ENCODE measurements at regions not wholly inside any gene's neighbourhood (a gene's known extent, or its start where the extent isn't known, plus 50 kb on each side); places are given as distances from the start of the nearest gene placed in this dataset.
"Not testable (repeated sequence)": the region's sequence is repeated elsewhere in the genome, so short reads cannot be mapped to it uniquely, and the experiment has no call there.

GRCh38 chr17:70286391-70286790, 117.1 kb downstream of the KCNJ2 start:
- no peak for DNase-seq (ENCODE audit: low spot score)

GRCh38 chr17:70288540-70289290, 119.4 kb downstream of the KCNJ2 start:
- no peak for DNase-seq (ENCODE audit: low spot score)

GRCh38 chr17:70290770-70291169, 121.4 kb downstream of the KCNJ2 start:
- DNase-seq (ENCODE audit: low spot score), result no peak

- no peak for DNase-seq (ENCODE audit: low spot score)
These were observed 123.0 kb downstream of the KCNJ2 start for GRCh38 chr17:70292366-70292765.

GRCh38 chr17:70293564-70294310, 124.4 kb downstream of the KCNJ2 start:
- not testable (repeated sequence) for DNase-seq (ENCODE audit: low spot score)

GRCh38 chr17:70295329-70295728, 126.0 kb downstream of the KCNJ2 start:
- no peak for DNase-seq (ENCODE audit: low spot score)

GRCh38 chr17:70295731-70296130, 126.4 kb downstream of the KCNJ2 start:
- DNase-seq (ENCODE audit: low spot score), result no peak

- DNase-seq (ENCODE audit: low spot score), result no peak
These were observed 127.1 kb downstream of the KCNJ2 start for GRCh38 chr17:70296456-70296855.

- no peak for DNase-seq (ENCODE audit: low spot score)
These were observed 128.1 kb downstream of the KCNJ2 start for GRCh38 chr17:70297397-70297796.

- DNase-seq (ENCODE audit: low spot score), result no peak
These were observed 129.7 kb downstream of the KCNJ2 start for GRCh38 chr17:70298929-70299531.

GRCh38 chr17:70307430-70308225, 138.3 kb downstream of the KCNJ2 start:
- no peak for DNase-seq (ENCODE audit: low spot score)

GRCh38 chr17:70308618-70309017, 139.3 kb downstream of the KCNJ2 start:
- DNase-seq (ENCODE audit: low spot score), result no peak

GRCh38 chr17:70310221-70310672, 140.9 kb downstream of the KCNJ2 start:
- DNase-seq (ENCODE audit: low spot score), result no peak

GRCh38 chr17:70313086-70313852, 143.9 kb downstream of the KCNJ2 start:
- DNase-seq (ENCODE audit: low spot score), result no peak

GRCh38 chr17:70314096-70314495, 144.8 kb downstream of the KCNJ2 start:
- no peak for DNase-seq (ENCODE audit: low spot score)

GRCh38 chr17:70314506-70314905, 145.2 kb downstream of the KCNJ2 start:
- DNase-seq (ENCODE audit: low spot score), result no peak

- DNase-seq (ENCODE audit: low spot score), result no peak
These were observed 148.1 kb downstream of the KCNJ2 start for GRCh38 chr17:70317421-70317820.

GRCh38 chr17:70318051-70318450, 148.7 kb downstream of the KCNJ2 start:
- DNase-seq (ENCODE audit: low spot score), result no peak

GRCh38 chr17:70319516-70319915, 150.2 kb downstream of the KCNJ2 start:
- DNase-seq (ENCODE audit: low spot score), result no peak

GRCh38 chr17:70320673-70321345, 151.5 kb downstream of the KCNJ2 start:
- DNase-seq (ENCODE audit: low spot score), result no peak

GRCh38 chr17:70321352-70321751, 152.0 kb downstream of the KCNJ2 start:
- no peak for DNase-seq (ENCODE audit: low spot score)
